Endothelial cell of umbilical vein (primary cell): ENCODE measurements at regions not wholly inside any gene's neighbourhood (a gene's known extent, or its start where the extent isn't known, plus 50 kb on each side); places are given as distances from the start of the nearest gene placed in this dataset.

Source experiments
- BruUV-seq: library from RNA; stranded (reverse); fragments of 400-500 nt; replicated peaks from 2 replicates; lab custom pipeline; 2021; lab: Mats Ljungman, UMichigan
- CTCF ChIA-PET: fragments of 300-600, 350-600 bp; sonication (Branson Sonifier 250); formaldehyde crosslinking; loops from one replicate; lab custom pipeline; 2021; ENCODE audit warnings: antibody characterized with exemption, inconsistent platforms; lab: Charles Lee
- POLR2A ChIA-PET: fragments of 300-600, 350-600 bp; sonication (Branson Sonifier 250); formaldehyde crosslinking; loops from one replicate; lab custom pipeline; 2021; ENCODE audit warnings: antibody characterized with exemption, inconsistent platforms; lab: Charles Lee
- DNase-seq: peaks from one replicate; pipeline ENCODE4 v3.0.0-alpha.2; 2011; ENCODE audit warnings: low read depth, low spot score
- FAIRE-seq: peaks from 2 replicates; lab custom pipeline; 2011; peaks lifted over from hg19 to GRCh38; lab: Jason Lieb, UNC
- H2AFZ ChIP-seq: 2 replicates; pipeline ENCODE4 v1.6.0; 2012; ENCODE audit warnings: low read depth, low read length, control low read depth, inconsistent platforms
- H3K27ac ChIP-seq: 2 replicates; pipeline ENCODE4 v1.5.1; 2011; ENCODE audit warnings: low read depth, mild to moderate bottlenecking, control low read depth, low read length, moderate library complexity; ENCODE audit not compliant: insufficient read depth
- H3K27me3 ChIP-seq, 2 experiments: 2 replicates each; pipeline versions ENCODE4 v1.6.0 to v1.6.1; 2011; ENCODE audit warnings: low read length in 2 of 2, mixed read lengths in 1 of 2; ENCODE audit not compliant: control insufficient read depth in 2 of 2, insufficient read depth in 2 of 2
- H3K36me3 ChIP-seq, 2 experiments: 2 replicates in 1 of 2; 3 replicates in 1 of 2; pipeline ENCODE4 v1.5.1; 2011; ENCODE audit warnings: low read length in 2 of 2, mild to moderate bottlenecking in 1 of 2, moderate library complexity in 1 of 2; ENCODE audit not compliant: control insufficient read depth in 2 of 2, insufficient read depth in 2 of 2; ENCODE audit errors: extremely low read depth in 1 of 2
- H3K4me1 ChIP-seq: 3 replicates; pipeline ENCODE4 v1.5.1; 2011; ENCODE audit warnings: mild to moderate bottlenecking, low read length; ENCODE audit not compliant: control insufficient read depth, insufficient read depth; ENCODE audit errors: extremely low read depth
- H3K4me2 ChIP-seq: 2 replicates; pipeline ENCODE4 v1.6.1; 2011; ENCODE audit warnings: low read length, control low read depth, mixed read lengths; ENCODE audit not compliant: insufficient read depth
- H3K4me3 ChIP-seq, 3 experiments: fragments of 200-600 bp in 1 of 3; sonication (generic), shearing (Covaris generic) in 1 of 3; replicated peaks in 1 of 3; 2 replicates each; pipeline ENCODE4 v1.5.1; 2011 to 2016; ENCODE audit warnings: control low read depth in 3 of 3, low read length in 3 of 3, mild to moderate bottlenecking in 2 of 3, inconsistent platforms in 1 of 3, low read depth in 1 of 3, moderate library complexity in 1 of 3; ENCODE audit not compliant: insufficient read depth in 1 of 3
- H3K79me2 ChIP-seq: 2 replicates; pipeline ENCODE4 v1.6.0; 2012; ENCODE audit warnings: low read length, inconsistent platforms; ENCODE audit not compliant: control insufficient read depth, insufficient read depth
- H3K9ac ChIP-seq: replicated peaks from 2 replicates; pipeline ENCODE3; 2011; ENCODE audit warnings: low read length, control low read depth; ENCODE audit not compliant: insufficient read depth; ENCODE audit errors: extremely low read depth
- H3K9me1 ChIP-seq: replicated peaks from 3 replicates; pipeline ENCODE4 v1.6.0; 2011; ENCODE audit warnings: mild to moderate bottlenecking, low read length; ENCODE audit not compliant: control insufficient read depth, insufficient read depth; ENCODE audit errors: extremely low read depth
- H3K9me3 ChIP-seq: replicated peaks from 2 replicates; pipeline ENCODE4 v1.5.1; 2012; ENCODE audit warnings: low read length, inconsistent platforms; ENCODE audit not compliant: control insufficient read depth, insufficient read depth
- H4K20me1 ChIP-seq: replicated peaks from 2 replicates; pipeline ENCODE3; 2011; ENCODE audit warnings: mild to moderate bottlenecking, low read length; ENCODE audit not compliant: control insufficient read depth, insufficient read depth; ENCODE audit errors: extremely low read depth
- CTCF ChIP-seq, 2 donors: IDR thresholded peaks; 1 replicate in 1 of 2; 2 replicates in 1 of 2; pipeline ENCODE4 v1.5.1; 2011; ENCODE audit warnings: low read length in 2 of 2, mild to moderate bottlenecking in 2 of 2, moderate library complexity in 2 of 2, control low read depth in 1 of 2, inconsistent platforms in 1 of 2, low read depth in 1 of 2; ENCODE audit not compliant: insufficient read depth in 1 of 2; ENCODE audit errors: extremely low read depth in 1 of 2
- EZH2 ChIP-seq: IDR thresholded peaks from 2 replicates; pipeline ENCODE4 v1.6.1; 2012; ENCODE audit warnings: borderline replicate concordance, low read depth, mild to moderate bottlenecking, moderate library complexity, low read length, inconsistent platforms; ENCODE audit not compliant: severe bottlenecking
- FOS ChIP-seq: IDR thresholded peaks from 2 replicates; pipeline ENCODE4 v1.6.1; 2011; ENCODE audit warnings: mild to moderate bottlenecking, low read length, moderate library complexity, borderline replicate concordance; ENCODE audit not compliant: insufficient read depth
- GATA2 ChIP-seq: IDR thresholded peaks from 2 replicates; pipeline ENCODE4 v1.7.0; 2011; ENCODE audit warnings: low read depth, mild to moderate bottlenecking, moderate library complexity, mixed read lengths, low read length; ENCODE audit not compliant: insufficient read length, insufficient read depth
- JUN ChIP-seq: IDR thresholded peaks from 2 replicates; pipeline ENCODE4 v1.6.1; 2011; ENCODE audit warnings: borderline replicate concordance, low read depth; ENCODE audit not compliant: insufficient read length, insufficient read depth
- MAX ChIP-seq: IDR thresholded peaks from 2 replicates; pipeline ENCODE4 v1.6.1; 2011; ENCODE audit not compliant: insufficient read depth, insufficient read length
- MYC ChIP-seq: IDR thresholded peaks from one replicate; pipeline ENCODE4 v1.6.1; 2011; ENCODE audit warnings: mild to moderate bottlenecking, low read depth, low read length
- POLR2A ChIP-seq: IDR thresholded peaks from 2 replicates; pipeline ENCODE4 v1.6.1; 2012; ENCODE audit warnings: low read depth, mild to moderate bottlenecking, control low read depth, low read length
- POLR2AphosphoS5 ChIP-seq: IDR thresholded peaks from 2 replicates; pipeline ENCODE4 v1.6.1; 2012; ENCODE audit warnings: low read depth, mild to moderate bottlenecking, control low read depth, low read length, moderate library complexity; ENCODE audit not compliant: insufficient read depth
- dilution Hi-C: fragments of 300-500 bp; cut with MboI; formaldehyde crosslinking; loops from one replicate; pipeline ENCODE4 v1.15.0; 2019; ENCODE audit warnings: low sequenced_read_pairs; ENCODE audit not compliant: extremely low pct_ligation_motif_present
- intact Hi-C: fragments of 100-400 bp; cut with micrococcal nuclease; formaldehyde crosslinking; loops from one replicate; pipeline ENCODE4 v1.10.0; 2022

- DNase-seq: no peak
- Histone ChIP-seq H3K4me2 (no peak overlapping the region), H3K9me1 (no peaks in the 10 kb centered on the region), H3K9ac (no peak overlapping the region), H3K27me3 (no peaks in the 10 kb centered on the region), H3K27ac (no peak overlapping the region), H3K4me3 (no peak overlapping the region), H2AFZ (no peak overlapping the region), H3K4me1 (no peaks in the 10 kb centered on the region), H3K9me3 (no peaks in the 10 kb centered on the region), H3K36me3 (no peaks in the 10 kb centered on the region), H4K20me1 (no peaks in the 10 kb centered on the region), H3K79me2 (no peaks in the 10 kb centered on the region)
- ChIA-PET POLR2A (no interaction called here), CTCF (no interaction called here)
- intact Hi-C loops: no loop called here
- dilution Hi-C loops: no loop called here
- TF ChIP-seq FOS: no peak
- no peak for TF ChIP-seq EZH2
- no peak for TF ChIP-seq GATA2
- TF ChIP-seq MYC: no peak
- TF ChIP-seq MAX: no peak
- TF ChIP-seq CTCF (IDR thresholded peaks at IDR 0.05; ENCODE audit: extremely low read depth in 1 of 2, insufficient read depth in 1 of 2, low read depth in 1 of 2, low read length in 2 of 2): no peak
- no peak for TF ChIP-seq POLR2AphosphoS5
- no peak for TF ChIP-seq JUN
- no peak for TF ChIP-seq POLR2A
- no peak for FAIRE-seq
- BruUV-seq: no TSS peak
Measured at GRCh38 chr5:130424341-130424740, 520.1 kb downstream of the CHSY3 start.
